Neutrophil (primary cell): ENCODE measurements at regions not wholly inside any gene's neighbourhood (a gene's known extent, or its start where the extent isn't known, plus 50 kb on each side); places are given as distances from the start of the nearest gene placed in this dataset.

Source experiments
- H3K27ac ChIP-seq: fragments of 200-600 bp; sonication (generic); 2 replicates; pipeline ENCODE4 v1.5.1; 2016; ENCODE audit warnings: mild to moderate bottlenecking, moderate library complexity
- H3K27me3 ChIP-seq: fragments of 200-600 bp; sonication (generic); 2 replicates; pipeline ENCODE4 v1.6.0; 2016; ENCODE audit warnings: mild to moderate bottlenecking
- H3K36me3 ChIP-seq: fragments of 200-600 bp; sonication (generic); 2 replicates; pipeline ENCODE4 v1.5.1; 2017
- H3K4me1 ChIP-seq, 2 experiments: fragments of 200-600 bp in 1 of 2; sonication (generic) in 1 of 2; 1 replicate in 1 of 2; 2 replicates in 1 of 2; pipeline versions ENCODE4 v1.5.1 to v1.6.1; 2013 to 2016; ENCODE audit warnings: low read depth in 1 of 2, low read length in 1 of 2, mild to moderate bottlenecking in 1 of 2, moderate library complexity in 1 of 2; ENCODE audit not compliant: control insufficient read depth in 1 of 2, insufficient read depth in 1 of 2
- H3K4me3 ChIP-seq, 2 experiments: fragments of 200-600 bp in 1 of 2; sonication (generic) in 1 of 2; 1 replicate in 1 of 2; 2 replicates in 1 of 2; pipeline ENCODE4 v1.5.1; 2013 to 2016; ENCODE audit warnings: low read depth in 1 of 2, low read length in 1 of 2, mild to moderate bottlenecking in 1 of 2, moderate library complexity in 1 of 2
- H3K9me3 ChIP-seq: fragments of 200-600 bp; sonication (generic); 2 replicates; pipeline ENCODE4 v1.5.1; 2016
- TF ChIP-seq, protein P1 (sequence below): fragments of 200-600 bp; sonication (generic); IDR thresholded peaks from 2 replicates; pipeline ENCODE4 v1.5.1; 2016; ENCODE audit warnings: antibody characterized with exemption

DNA sequence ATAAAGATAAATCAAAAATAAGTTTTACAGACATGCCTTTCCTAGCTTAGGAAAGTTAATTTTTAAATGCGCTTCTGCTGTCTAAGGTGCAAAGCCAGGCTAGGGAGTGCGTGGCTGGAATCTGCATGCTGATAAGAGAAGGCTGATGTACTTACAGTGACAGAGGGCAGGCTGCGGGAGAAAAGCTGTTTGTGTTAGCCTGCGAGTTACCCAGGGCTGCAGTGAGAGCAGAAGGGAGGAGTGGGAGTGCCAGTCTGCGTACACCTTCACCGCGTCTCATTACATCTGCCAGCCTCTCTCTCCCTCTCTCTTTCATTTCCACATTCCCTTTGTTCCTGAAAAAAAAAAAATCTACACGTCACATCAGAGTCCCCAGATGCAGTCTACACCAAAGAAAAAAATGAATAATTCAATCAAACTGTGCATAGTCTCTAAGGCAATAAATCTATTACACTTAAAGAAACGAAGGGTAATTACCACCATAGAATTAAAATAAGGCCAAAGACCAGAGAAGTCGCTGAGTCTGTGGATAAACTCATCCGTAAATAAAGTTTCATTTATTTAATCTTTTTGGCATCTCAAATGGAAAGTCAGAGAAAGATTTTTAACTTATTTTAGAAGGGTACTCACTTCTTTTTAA is 126.4 kb upstream of the C11orf58 start:
- Histone ChIP-seq H3K9me3 (no peaks in the 10 kb centered on the region), H3K4me3 (no peak overlapping the region), H3K4me1 (peaks cover 16 to 21% of the 10 kb centered on the region in 2 experiments), H3K36me3 (no peaks in the 10 kb centered on the region), H3K27ac (no peak overlapping the region), H3K27me3 (peaks cover 100% of the 10 kb centered on the region)
- TF ChIP-seq, protein P1, sequence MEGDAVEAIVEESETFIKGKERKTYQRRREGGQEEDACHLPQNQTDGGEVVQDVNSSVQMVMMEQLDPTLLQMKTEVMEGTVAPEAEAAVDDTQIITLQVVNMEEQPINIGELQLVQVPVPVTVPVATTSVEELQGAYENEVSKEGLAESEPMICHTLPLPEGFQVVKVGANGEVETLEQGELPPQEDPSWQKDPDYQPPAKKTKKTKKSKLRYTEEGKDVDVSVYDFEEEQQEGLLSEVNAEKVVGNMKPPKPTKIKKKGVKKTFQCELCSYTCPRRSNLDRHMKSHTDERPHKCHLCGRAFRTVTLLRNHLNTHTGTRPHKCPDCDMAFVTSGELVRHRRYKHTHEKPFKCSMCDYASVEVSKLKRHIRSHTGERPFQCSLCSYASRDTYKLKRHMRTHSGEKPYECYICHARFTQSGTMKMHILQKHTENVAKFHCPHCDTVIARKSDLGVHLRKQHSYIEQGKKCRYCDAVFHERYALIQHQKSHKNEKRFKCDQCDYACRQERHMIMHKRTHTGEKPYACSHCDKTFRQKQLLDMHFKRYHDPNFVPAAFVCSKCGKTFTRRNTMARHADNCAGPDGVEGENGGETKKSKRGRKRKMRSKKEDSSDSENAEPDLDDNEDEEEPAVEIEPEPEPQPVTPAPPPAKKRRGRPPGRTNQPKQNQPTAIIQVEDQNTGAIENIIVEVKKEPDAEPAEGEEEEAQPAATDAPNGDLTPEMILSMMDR = no peak

DNA sequence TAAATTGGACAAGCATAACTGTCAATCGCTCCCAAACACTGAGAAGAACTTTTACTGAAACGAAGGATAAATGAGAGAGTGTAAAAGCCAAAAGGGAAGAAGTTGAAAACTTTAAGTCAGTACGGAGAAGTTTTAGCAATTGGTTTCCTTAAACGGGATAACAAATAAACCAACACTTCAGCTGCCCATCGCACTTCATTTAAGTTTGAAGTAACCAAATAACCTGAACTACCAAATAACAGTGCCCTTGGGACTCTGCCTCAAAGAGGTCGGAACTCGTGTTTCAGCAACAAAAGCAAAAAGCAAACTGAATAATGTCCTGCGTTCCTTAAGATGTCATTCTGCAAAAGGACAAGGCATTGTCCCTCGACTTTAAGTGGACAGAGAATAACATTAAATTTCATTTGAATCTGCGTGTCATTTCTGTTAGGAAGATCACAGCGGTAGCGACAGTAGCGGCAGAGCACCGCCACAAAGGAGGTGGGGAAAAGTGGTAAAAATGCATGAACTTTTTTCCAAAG is 127.0 kb upstream of the C11orf58 start:
- Histone ChIP-seq H3K4me1 (peaks cover 22 to 26% of the 10 kb centered on the region in 2 experiments), H3K27me3 (peaks cover 100% of the 10 kb centered on the region), H3K27ac (no peak overlapping the region), H3K36me3 (no peaks in the 10 kb centered on the region), H3K4me3 (no peak overlapping the region), H3K9me3 (no peaks in the 10 kb centered on the region)
- TF ChIP-seq, protein P1 = no peak

DNA sequence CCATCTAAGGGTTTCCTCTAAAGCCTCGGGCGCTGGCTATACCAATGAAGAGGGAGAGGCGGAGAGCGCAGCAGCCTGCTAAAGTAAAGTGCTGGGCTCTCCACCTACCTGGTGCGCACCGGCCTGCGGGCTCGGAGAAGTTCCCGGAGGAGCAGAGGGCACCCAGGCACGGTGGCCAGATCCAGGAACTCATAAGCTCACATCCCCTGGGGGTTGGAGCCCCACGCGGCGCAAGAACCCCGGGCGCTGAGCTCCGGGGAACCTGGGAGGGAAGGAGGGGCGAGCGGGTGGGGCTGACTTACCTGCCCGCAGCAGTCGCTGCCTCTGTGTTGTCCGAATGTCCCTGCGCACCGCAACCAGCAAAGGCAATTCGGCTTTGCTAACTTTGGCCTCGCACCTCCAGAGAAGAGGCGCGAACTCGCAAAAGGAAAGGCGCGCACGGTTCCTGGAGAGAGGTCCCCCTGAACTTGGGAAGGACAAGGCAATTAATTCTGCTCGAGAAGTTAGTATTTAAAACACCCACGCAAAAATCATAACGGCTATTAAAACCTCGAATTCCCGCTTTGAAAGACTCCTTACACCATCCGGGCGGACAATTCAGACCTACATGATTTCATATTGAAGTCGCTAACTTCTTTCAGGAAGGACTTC is 127.6 kb upstream of the C11orf58 start:
- peaks cover 100% of the 10 kb centered on the region for H3K27me3 ChIP-seq

DNA sequence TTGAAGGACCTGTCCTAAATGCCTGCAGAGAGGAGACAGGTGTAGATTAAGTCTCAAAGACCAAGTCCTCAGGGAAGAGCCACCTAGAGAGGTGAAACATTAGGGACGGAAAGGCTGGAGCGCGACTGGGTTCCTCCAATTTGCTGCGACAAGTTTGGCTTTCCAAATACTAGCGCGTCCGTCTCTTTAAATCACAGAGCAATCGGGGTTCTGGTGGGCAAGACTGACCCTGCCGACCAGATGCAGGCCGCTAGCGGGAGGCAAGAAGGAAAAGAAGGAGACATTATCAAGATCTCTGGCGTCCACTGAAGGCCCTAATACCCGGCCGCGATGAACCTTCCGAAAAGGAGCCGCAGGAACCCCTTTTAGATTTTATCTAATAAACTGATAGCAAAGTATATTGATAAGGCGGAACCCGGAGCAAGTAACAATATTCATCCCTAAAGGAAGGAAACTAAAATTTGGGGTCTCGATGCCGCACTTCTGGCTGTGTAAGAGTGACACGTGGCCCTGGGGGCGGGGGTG is 128.2 kb upstream of the C11orf58 start:
- no peaks in the 10 kb centered on the region for H3K36me3 ChIP-seq
- TF ChIP-seq, protein P1 = no peak
- H3K4me3 ChIP-seq = no peak overlapping the region
- H3K9me3 ChIP-seq = no peaks in the 10 kb centered on the region
- H3K4me1 ChIP-seq = peaks cover 34 to 38% of the 10 kb centered on the region in 2 experiments
- H3K27ac ChIP-seq = no peak overlapping the region
- H3K27me3 ChIP-seq = peaks cover 100% of the 10 kb centered on the region

More for the DNA sequence above, 127.6 kb upstream of the C11orf58 start:
- Histone ChIP-seq H3K36me3 (no peaks in the 10 kb centered on the region), H3K4me1 (peaks cover 28 to 32% of the 10 kb centered on the region in 2 experiments), H3K9me3 (no peaks in the 10 kb centered on the region), H3K4me3 (no peak overlapping the region), H3K27ac (no peak overlapping the region)
- TF ChIP-seq, protein P1 = no peak

DNA sequence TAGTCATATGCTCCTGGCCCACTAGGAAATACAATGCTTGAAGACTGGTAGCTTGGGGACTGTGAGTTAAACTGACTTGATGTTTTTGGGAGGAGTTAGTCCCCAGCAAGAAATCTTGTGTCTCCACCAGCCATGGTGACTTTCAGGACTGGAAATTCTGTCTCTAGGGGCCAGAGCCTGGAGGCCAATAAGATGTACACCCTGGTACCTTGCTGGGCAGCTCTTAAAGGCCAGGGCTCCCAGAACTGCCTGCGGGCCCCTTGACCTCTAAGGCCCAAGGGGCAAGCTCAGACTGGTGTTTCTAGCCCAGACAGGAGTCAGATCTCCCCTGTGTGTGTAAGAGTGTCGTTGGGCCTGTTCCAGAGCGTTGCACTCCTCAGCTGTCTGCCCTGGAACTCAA is 128.7 kb upstream of the C11orf58 start:
- Histone ChIP-seq H3K4me3 (no peak overlapping the region), H3K4me1 (peaks cover 39 to 43% of the 10 kb centered on the region in 2 experiments), H3K27me3 (peaks cover 100% of the 10 kb centered on the region), H3K9me3 (no peaks in the 10 kb centered on the region), H3K36me3 (no peaks in the 10 kb centered on the region), H3K27ac (no peak overlapping the region)
- TF ChIP-seq, protein P1 = no peak
